GM12891 (cell line): ENCODE measurements at regions not wholly inside any gene's neighbourhood (a gene's known extent, or its start where the extent isn't known, plus 50 kb on each side); places are given as distances from the start of the nearest gene placed in this dataset.

Source experiments
- POLR2A ChIP-seq: IDR thresholded peaks from 2 replicates; pipeline ENCODE4 v1.6.1; 2011; ENCODE audit warnings: low read depth, low read length, control low read depth
- POLR2AphosphoS5 ChIP-seq: IDR thresholded peaks from 2 replicates; pipeline ENCODE4 v1.6.1; 2011; ENCODE audit warnings: low read depth, low read length, control low read depth
- SPI1 ChIP-seq: IDR thresholded peaks from 2 replicates; pipeline ENCODE4 v1.6.1; 2011; ENCODE audit warnings: low read depth, low read length, control low read depth
- TAF1 ChIP-seq: IDR thresholded peaks from 2 replicates; pipeline ENCODE4 v1.6.1; 2011; ENCODE audit warnings: low read depth, low read length, control low read depth

DNA sequence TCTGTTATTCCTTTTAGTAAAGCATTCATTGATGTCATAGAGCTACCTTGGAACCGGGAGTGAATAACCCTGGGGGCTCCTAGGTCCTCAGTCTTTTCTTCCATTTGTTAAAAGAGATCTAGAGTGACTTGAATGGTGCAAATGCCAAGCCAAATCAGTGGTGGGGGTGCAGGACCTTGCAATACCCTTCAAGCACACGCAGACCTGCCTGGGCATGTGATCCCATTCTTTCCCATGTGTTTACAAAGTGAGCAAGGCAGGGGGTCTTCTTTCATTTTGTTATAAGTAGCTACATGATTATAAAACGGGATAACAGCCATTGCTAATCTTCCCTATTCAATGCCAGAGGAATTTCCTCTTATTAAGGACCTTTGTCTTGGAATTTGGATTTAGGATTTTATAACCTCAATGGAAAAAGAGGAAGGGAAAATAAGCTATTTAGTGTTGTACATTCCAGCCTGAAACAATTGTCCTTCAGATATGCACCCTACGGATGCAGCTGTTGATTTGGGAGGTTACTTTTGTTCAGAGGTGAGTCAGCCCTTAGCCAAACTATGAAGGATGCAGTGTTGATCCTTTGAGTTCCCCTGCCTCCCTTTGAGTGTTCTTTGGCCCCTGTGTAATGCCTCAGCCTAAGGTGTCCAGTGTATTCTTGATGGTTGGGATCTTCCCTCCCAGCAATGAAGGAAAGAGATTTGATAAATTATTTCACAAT lies 623.8 kb upstream of the HTR2C start:
- TF ChIP-seq POLR2A (no peak), POLR2AphosphoS5 (no peak), SPI1 (no peak), TAF1 (no peak)
